Stimulated activated CD8-positive, alpha-beta memory T cell treated with anti-CD3 and anti-CD28 coated beads, Interleukin-7, amount 100 ng/mL, for 4 hours (primary cell): ENCODE measurements at regions not wholly inside any gene's neighbourhood (a gene's known extent, or its start where the extent isn't known, plus 50 kb on each side); places are given as distances from the start of the nearest gene placed in this dataset.

Source experiments
- DNase-seq, 2 donors: peaks; one replicate each; pipeline ENCODE4 v3.0.0-alpha.2; 2020; ENCODE audit warnings: low read depth in 2 of 2

DNA sequence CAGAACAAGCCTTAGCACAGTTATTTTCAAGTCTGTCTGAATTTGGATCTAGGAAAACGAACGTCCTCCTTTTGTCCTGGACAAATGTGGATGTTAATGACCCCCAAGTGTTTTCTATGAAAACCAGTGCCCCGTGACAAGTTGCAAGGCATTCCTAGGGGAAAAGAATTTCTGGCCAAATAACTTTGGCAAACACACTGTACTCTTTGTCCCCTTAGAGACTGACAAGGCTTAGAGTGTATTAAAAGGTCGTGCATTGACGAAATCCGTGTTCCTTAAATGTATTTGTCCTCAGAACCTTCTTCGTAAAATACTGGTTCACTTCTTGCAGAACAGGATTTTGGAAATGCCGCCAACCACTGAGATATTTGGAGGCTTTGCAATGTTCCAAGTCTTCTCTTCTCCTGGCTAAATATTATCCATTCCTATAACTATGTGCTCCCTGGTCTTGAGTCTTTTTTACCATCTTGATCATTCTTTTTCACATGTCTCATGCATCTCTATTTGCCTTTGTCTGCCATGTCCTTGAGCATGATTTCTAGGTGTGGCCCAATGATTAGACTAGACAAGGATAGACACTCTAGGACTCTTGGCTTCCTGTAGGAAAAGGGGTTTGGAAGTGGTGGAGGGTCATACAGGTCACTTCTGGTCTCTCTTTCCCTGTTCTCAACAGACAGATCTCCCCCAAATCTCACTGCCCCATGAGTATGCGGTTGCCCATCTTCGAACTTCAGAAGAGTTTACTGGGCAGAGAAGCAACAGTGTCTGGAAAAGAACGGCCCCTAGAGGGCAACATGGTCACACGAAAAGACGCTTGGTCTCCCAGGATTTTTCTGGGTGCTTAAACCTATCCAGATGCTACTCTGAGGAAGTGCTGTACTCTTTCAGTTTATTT, 117.5 kb downstream of the EDEM1 start:
- DNase-seq: no peak

DNA sequence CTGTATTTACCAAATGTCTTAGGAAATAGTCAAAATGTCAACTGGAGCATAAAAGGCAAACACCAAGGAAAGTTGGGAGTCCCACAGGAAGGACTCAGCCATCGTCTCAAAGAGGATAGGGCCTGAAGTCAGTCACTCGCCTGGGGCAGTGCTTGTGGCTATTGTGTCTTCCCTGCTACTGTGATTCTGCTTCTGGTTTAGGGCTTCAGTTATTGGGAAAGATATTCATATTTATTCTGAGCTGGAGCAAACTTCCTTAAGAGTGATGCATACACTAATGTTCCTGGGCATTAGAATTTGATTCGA, 118.1 kb downstream of the EDEM1 start:
- DNase-seq: no peak

DNA sequence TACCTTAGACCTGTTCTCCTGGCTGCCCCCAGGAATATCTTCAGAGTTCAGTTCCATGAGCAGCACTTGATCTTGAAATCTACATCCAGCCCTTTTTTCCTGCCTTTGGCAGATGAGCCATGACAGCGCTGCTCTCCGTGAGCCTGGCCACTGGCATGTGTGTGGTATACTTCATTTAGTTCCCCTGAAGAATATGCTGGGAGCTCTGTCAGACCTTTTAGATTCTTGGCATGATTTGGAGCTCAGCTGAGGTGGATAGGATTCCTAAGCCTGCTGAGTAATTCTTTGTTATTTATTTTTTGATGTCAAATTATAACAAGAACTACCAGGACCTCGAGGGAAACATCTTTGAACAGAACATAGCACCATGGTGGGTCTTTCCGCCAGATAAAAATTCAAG, 121.7 kb downstream of the EDEM1 start:
- DNase-seq: no peak

DNA sequence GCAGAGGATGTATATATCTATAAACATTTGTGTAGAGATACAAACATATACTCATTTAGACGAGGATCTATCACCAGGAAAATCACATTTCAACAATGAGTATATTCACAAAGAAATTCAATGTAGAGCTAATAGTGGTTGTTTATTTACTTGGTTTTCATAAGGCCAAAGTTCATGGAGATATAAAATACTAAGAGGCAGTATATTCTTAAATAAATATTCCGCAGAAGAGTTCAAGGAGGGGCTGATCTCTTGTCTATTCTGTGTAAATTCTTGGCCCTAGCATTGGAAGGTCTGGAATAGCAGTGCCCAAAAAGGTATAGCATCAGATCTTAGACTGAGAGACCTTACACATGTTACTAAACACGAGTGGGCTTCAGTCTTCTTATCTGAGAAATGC, 122.1 kb downstream of the EDEM1 start:
- no peak for DNase-seq

DNA sequence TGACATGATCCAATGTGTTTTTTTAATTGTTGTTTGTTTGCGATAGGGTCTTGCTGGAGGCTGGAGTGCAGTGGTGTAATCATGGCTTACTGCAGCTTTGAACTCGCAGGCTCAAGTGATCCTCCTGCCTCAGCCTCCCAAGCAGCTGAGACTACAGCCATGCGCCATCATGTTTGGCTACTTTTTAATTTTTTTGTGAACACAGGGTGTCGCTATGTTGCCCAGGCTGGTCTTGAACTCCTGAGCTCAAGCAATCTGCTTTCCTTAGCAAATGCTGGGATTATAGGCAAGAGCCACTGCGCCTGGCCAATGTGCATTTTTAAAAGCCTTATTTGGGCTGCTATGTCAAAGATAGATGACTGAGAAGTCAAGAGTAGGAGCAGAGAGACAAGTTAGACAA, 123.0 kb downstream of the EDEM1 start:
- no peak for DNase-seq

DNA sequence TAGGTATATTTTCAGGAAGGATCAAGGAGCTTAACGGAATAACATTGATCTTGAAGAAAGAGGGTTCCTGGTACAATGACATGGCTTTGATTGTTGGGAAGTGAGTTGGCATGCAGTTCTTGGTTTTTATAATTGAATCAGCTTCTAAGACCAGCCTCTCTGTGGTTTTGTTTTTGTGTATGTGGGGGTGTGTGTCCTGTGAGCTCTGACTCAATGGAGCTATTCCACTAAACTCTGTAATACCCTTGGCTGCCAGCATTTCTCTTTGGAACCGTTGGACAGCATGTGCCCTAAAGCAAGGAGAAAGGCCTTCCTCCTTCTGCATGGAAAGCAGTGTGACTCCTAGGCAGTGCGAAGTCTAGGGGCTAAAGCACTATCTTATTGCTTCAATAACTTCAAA, 124.8 kb downstream of the EDEM1 start:
- DNase-seq: no peak

DNA sequence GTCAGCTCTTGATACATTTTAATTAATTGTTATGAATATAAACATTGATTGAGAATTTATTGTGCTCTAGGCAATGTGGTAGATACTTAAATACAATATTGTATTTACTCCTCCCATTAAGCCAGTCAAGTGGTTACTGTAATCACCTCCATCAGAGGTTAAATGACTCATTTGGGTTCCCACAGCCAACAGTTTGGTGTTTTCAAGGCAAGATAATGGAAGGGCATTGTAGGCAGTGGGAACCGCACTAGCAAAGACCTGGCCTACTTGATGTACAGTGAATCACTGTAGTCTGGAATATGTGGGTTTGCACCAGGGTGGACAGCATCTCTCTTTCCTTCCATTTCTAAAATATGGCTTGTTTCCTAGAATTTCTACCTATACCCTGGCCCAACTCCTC, 127.4 kb downstream of the EDEM1 start:
- no peak for DNase-seq

DNA sequence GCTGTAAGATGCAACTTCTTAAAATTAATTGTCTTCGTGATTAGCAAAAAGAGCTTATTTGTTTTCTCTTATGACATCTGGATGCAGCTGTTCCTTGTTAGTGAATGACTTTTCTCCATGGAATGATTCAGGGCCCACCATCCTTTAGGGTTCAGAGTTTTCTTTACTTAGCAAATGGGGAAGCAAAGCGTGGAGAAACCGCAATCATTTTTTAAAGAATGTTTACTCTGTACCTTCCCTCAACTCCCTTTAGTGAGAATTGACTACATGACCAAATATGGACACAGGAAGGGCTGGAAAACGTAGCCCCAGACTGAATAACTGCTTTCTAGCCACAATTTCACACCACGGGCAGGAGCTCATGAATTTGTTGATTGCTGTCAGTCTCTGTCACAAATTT, 130.1 kb downstream of the EDEM1 start:
- DNase-seq: no peak

DNA sequence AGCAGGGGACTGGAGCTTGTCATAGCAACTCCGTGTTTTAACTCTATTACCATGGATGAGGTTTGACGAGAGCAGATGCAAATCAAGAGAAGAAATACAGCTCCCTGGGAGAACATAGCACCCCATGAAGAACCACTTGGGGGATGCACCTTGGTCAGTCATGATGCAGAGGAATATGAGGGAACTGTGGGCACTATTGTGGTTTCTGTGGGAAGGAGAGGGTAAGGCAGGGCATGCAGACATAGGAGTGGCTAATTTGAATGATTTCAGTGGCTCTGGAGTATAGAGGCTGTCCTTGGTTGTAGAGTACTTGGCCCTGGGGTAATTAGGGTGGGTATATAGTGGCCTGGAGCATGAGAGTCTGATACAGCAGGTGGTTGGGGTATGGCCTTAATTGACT, 131.9 kb downstream of the EDEM1 start:
- no peak for DNase-seq

DNA sequence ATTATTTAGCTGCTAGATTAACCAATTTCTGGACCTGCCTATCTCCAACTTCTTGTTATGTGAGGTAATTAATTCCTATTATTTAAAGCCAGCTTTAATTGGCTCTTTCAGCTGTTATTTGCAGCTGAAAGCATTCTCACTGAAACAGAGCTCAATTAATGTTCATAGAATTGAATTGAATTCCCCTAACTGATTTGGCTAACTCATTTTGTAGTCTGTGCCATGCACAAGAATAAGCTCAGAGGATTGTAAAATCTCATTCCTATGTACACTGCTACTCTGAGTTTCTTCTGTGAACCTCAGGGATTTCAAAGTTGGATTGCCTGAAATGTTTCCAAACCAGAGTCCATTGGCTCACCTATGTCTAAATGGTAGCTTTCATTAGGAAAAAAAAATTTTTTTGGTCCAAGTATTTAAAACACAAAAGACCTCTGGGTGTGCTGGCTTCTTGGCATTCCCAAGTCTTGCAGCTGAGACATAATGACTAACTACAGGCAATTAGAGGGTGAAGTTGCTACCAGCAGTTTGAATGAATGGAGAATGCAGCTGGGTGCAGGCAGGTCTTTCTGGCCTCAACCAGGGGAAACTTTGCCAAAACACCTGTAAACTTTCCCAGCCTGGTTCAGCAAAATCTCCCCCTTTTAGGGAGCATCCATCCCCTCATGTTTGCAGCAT, 134.3 kb downstream of the EDEM1 start:
- DNase-seq: no peak

DNA sequence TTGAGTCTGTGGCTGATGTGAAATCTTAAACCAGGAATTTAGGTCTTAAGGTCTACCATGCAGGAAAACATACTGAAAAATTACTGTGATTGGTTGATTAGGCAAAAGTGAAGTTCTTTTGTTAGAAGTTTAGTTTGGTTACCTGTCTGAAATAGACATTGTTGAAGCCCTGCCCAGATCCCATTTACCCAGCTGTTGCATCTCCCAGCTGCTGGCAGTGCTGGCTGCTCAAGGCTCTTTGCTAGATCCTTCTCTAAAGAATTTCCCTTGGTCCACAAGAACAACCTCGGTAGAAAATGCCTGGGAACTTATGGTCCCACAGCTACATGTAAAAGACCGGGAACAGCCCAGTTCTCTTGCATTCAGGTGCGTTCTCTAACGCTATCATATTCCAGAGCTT, 137.3 kb downstream of the EDEM1 start:
- no peak for DNase-seq

DNA sequence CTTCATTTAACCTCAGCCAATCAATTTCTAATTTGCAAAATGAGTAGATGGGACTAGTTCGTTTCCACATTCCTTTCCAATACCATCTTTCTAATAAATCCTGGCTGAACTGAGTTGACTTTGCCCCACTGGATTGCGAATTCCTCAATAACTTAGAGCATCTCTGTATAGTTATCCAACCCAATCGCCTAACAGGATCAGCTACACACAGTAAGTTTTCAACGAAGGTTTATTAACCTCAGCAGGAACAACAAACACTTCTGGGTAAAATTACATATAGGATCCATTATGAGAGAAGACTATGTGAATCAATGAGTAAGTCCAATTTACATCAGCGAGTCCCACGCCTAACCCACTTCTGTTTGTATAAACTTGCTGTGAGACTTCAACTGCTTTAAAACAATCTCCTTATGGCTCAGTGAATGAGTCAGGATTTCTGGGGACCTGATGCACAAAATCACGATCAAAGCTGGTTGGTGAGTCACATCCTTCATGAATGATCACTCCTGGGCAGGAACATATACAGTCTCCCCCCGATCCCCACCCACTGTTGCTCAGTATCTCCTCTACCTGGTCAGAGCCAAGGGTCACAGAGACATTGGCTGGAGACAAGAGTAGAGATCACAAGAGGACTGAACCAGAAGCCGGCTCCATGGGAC, 142.8 kb downstream of the EDEM1 start:
- DNase-seq: no peak

DNA sequence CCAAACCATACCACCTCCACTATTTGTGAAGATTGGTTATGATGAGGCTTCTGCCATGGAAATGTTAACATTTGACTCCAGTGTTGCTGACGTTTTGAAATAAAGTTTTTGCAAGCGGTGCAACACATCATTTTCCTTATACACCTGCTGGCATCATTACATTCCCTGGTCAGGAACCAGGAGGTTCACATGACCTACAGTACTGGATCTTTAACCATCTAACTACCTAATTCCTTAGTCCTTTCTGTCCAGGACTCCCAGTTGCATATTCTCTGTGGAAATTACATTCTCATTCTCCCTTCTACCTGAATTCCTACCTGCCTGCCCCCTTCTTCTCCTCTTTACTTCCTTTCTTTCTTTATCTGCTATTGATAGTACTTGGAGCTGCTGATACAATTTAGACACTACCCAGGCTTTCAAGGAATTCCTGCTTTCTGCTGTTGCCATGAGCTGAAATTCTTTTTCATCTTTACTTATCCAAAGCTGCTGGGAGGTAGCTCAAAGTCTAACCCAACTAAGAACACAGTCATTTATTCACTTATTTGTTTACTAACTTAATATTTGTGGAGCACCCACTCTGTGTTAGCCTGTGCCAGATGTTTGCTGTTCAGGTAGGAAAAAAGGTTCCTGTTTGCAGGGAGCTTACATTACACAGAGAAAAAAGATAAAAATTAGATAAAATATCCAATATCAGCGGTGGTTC, 144.2 kb downstream of the EDEM1 start:
- DNase-seq: no peak

DNA sequence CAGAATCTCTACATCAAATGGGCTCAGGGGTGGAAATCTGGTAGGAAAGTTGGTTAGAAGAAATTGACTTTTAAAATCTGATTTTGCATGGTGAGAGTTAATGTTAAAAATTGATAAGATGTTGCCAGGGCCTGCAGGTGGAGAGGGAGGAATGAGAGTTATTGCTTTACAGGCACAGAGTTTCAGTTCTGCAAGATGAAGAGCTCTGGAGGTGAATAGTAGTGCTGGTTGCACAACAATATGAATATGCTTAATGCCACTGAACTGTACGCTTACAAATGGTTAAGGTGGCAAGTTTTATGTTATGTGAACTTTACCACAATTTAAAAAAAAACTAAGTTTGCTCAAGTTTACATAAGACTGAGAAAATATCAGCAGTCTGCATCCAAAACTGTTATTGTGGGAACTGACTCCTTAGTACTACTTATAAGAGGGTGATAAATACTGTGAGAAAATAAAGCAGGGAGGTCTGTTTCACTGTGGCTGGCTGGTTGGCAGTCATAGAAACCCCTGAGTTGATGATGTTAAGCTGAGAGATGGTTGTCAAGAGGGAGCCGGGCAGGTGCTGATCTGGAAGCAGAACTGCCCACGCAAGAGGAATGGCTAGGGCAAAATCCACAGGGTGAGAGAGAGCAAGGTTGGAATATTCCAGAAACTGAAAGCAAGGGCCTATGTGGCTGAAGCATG, 144.9 kb downstream of the EDEM1 start:
- DNase-seq: no peak

DNA sequence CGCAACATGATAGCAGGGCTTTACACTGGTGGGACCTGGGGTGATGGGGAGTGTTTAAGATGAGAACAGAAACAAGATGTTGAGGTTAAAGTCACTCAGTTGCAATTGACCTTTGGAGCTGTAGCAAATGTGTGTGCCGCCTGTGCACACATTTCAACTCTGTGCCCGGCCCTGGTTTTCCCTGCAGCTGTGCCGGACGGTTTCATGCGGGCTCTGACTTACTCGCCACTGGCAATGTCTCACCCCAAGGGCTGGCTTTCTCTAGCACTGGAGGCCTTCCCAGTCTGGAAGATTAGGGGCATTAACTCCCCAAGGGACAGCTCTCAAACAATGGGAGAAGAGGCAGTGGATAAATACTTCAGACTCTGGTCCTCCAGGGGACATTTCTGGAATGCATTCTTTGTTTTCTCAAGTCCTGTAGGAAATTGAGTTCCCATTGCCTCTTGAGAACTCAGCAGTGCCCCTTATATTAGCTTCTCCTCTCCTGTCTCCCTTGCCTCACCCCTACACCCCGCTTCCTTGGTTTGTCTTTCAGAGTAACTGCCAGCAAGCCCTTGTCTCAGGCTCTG, 152.5 kb downstream of the EDEM1 start:
- DNase-seq: no peak

DNA sequence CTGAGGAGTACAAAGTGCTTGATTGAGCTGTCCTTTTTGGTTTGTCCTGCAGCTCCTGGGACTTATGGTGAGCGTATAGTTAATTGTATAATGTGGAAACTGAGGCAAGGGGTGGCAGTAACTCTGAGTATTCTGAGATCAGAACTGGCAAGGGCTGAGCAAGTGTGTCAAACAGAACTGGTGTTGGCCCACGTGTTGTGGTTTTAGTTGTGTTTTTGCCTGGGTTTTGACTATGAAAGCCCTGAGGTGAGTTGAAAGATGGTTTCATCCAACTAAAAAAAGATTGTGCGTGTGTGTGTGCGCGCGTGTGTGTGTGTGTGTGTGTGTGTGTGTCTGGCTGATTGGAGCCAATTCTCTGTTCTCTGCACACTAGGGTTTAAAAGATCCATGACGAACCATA, 154.1 kb downstream of the EDEM1 start:
- DNase-seq: no peak

DNA sequence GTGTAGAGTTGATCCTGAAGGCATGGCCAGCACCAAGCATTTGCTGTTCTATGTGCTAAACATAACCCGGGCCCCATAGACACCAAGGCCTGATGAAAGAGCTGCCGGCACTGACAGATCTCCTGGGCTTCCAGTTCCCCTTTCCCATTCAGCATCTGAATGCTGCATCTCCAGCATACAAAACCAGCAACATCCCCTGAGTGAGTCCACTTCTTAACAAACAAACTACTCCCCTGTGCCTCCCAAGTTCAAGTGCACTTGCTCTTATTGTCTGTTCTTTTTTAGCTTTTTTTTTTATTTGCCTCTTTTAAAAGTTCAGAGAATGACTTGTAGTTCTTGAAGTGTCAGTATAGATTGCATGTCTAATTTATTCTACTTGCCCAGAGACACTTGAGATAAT, 156.0 kb downstream of the EDEM1 start:
- DNase-seq: no peak

DNA sequence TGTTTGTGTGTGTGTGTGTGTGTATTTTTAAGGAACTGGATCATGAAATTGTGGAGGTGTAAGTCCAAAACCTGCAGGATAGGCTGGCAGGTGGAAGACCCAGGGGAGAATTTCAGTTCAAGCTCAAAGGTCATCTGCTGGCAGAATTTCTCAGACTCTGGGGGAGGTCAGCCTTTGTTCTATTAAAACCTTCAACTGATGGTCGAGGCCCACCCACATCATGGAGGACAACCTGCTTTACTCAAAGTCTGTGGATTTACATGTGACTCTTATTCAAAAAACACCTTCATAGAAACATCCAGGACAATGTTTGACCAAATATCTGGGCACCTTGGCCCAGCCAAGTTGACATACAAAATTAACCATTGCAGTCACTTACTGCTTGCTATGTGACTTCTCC, 157.2 kb downstream of the EDEM1 start:
- DNase-seq: no peak

DNA sequence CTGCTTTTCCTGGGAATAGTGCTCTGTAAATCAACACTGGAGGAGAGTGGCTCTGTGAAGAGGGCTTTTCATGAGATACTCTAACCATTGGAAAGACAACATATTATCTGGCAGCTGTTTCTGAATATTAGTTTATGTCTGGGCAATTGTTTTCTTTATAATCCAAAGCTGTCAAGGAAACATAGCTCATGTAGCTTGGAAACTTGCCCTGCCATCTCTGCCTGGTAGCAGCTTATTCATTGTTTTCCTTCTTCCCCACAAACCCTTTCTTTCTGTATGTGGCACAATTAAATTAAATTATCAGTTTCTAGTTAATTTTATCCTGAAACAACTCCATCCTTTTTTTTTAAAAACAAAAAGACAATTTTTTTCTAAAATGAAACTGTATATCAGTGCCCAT, 160.0 kb downstream of the EDEM1 start:
- no peak for DNase-seq

DNA sequence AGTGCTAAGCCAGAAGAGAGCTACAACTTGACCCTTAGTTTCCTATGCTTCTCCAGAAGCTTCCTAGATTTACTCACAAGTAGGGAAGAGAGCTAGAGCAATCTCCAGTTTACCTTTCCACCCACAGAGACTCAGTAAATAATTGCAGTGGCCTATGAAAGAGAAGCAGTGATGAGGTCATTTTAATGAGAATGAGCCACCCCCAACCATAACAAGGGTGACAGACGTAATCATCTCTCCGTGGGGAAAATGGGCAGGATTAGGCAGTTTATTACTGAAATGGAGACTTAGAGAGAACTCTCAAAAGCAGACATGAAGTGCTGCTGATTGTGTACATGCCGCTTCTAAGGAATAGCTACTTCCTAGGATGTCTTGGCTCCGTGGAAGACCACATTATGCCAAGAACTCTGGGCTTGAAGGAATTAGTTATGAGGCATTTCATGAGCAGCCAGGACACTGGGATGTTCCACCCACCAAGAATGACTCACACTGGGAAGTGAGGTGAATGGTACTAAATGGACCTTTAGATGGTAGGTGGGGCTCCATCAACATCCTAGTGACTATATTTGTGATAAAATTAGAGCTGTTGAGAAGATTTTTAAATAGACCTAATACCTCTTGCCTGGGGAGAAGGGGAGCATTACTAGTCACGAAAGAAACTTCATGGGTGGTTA, 160.9 kb downstream of the EDEM1 start:
- no peak for DNase-seq

DNA sequence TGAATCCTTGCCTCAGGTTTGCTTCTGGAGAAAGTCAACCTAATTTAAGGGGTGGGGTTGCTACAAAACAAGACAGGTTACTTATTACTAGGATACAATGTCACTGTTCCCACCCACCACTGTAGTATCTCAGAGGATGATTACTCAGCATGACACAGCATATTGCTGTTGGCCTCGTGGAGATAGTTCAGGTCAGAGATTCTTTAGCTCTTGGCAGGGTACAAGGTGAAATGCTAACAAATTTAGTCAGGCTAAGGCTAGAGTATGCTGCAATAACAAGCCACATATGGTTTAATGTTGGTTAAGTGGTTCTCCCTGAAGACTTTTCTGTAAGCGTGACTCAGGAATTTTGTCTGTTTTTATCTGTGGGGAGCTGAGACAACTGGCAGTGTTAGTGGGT, 161.8 kb downstream of the EDEM1 start:
- no peak for DNase-seq
